ENCODE measurements at regions not wholly inside any gene's neighbourhood (a gene's known extent, or its start where the extent isn't known, plus 50 kb on each side); places are given as distances from the start of the nearest gene placed in this dataset.

DNA sequence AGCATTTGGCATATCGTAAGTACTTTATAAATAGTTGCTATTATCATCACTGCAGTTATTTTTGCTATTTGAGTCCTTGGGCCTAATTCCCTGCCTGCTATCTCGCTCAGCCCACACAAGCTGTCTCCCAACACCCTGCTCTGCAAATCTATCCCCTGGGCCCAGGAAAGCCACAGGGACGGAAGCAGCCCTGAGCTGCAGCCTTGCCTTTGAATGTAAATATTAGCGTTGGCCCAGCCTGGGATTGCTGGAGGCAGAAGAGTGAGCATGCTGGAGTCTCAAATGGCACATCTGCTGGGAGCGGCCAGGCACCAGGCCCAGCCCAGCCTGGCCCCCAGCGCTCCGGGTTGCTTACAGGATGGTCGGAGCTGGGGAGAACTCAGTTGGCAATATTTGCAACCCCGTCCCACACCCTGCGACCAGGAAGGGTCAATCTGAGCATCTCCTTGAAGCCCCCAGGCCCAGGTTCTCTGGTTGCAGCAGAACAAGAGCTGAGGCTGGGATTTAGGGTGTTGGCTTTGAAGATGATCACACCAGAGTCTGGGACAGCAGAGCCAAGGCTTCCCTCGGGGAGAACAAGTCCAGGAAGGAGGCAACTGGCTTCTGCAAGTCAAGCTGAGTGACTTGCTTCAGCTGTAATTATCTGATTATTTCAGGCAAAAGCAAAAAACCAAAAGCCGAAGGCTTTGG, 529.6 kb downstream of the SHQ1 start:
- Histone ChIP-seq H3K36me3 (ENCODE audit: control insufficient read depth, insufficient read depth, low read length) (no peaks in the 10 kb centered on the region), H3K27ac (ENCODE audit: low read depth, low read length, severe bottlenecking) (peak overlapping the region; percentile 41), H3K4me1 (ENCODE audit: control insufficient read depth, insufficient read depth, low read length, poor library complexity, severe bottlenecking) (peaks cover 16% of the 10 kb centered on the region), H3K9me3 (ENCODE audit: control insufficient read depth, low read length) (no peaks in the 10 kb centered on the region), H3K4me3 (ENCODE audit: extremely low read depth, insufficient read depth, low read length, poor library complexity, severe bottlenecking) (no peak overlapping the region)
- WGBS, 2 experiments (ENCODE audit: insufficient coverage in 2 of 2): 89 to 95% methylated on average over 10 to 11 of the region's 12 CpGs

DNA sequence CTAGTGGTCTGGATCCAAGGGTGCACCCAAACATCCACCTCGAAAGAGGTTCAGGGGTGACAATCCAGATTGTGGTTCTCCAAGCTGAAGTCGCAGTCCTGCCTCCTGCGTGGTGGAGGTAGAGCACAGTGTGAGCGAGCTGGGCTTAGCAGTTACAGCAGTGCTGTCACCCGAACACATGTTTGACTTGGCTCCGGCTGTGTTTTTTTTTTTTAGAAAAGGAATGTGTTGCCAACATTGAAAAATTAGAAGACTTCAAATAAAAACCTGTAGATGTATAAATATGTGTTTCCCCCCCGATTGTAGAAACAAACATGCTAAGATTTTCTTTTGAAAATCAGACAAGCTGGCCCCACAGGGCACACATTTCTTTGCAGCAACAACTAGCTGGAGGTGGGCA, 530.8 kb downstream of the SHQ1 start:
- Histone ChIP-seq H3K9me3 (ENCODE audit: control insufficient read depth, low read length) (no peaks in the 10 kb centered on the region), H3K36me3 (ENCODE audit: control insufficient read depth, insufficient read depth, low read length) (no peaks in the 10 kb centered on the region), H3K4me3 (ENCODE audit: extremely low read depth, insufficient read depth, low read length, poor library complexity, severe bottlenecking) (no peak overlapping the region), H3K4me1 (ENCODE audit: control insufficient read depth, insufficient read depth, low read length, poor library complexity, severe bottlenecking) (peaks cover 16% of the 10 kb centered on the region), H3K27ac (ENCODE audit: low read depth, low read length, severe bottlenecking) (no peak overlapping the region)
- WGBS, 2 experiments (ENCODE audit: insufficient coverage in 2 of 2): 89 to 98% methylated on average over 4 to 5 of the region's 7 CpGs

DNA sequence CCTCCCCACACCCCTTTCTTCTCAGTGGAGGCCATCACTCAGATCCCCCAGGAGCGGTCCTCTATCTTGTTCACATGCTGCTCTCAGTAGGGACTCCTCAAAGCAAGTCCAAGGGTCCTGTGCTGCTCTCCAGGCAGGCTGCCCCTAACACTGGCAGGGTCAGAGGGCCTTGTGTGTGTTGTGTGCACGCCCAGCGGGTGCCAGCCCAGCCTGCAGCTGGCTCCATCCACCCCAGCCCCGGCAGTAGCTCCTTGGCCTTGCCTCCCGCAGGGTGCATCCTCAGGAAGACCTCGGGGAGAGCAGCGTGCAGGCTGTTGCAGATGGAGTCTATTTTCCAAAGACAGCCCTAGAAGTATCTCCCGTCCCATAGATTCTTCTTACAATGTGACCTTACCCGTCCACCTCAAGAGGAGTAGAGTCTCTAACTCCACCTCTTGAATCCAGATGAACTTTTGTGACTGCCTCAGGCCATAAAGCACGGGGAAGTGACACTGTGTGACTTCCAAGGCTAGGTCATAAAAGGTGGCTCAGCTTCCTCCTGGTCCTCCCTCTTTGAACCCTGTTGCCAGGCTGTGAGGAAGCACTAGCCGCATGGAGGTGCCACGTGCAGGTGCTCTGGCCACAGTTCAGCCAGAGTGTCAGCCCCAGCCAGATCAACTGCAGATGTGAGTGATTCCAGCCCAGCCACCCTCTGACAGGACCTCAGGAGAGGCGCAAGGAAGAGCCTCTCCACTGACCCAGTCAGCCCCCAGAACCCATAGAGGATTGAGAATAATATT, 531.6 kb downstream of the SHQ1 start:
- Histone ChIP-seq H3K9me3 (ENCODE audit: control insufficient read depth, low read length) (no peaks in the 10 kb centered on the region), H3K4me1 (ENCODE audit: control insufficient read depth, insufficient read depth, low read length, poor library complexity, severe bottlenecking) (peaks cover 16% of the 10 kb centered on the region), H3K4me3 (ENCODE audit: extremely low read depth, insufficient read depth, low read length, poor library complexity, severe bottlenecking) (no peak overlapping the region), H3K27ac (ENCODE audit: low read depth, low read length, severe bottlenecking) (no peak overlapping the region), H3K36me3 (ENCODE audit: control insufficient read depth, insufficient read depth, low read length) (no peaks in the 10 kb centered on the region)
- 89 to 90% methylated on average over 12 to 13 of the region's 13 CpGs for WGBS, 2 experiments (ENCODE audit: insufficient coverage in 2 of 2)

DNA sequence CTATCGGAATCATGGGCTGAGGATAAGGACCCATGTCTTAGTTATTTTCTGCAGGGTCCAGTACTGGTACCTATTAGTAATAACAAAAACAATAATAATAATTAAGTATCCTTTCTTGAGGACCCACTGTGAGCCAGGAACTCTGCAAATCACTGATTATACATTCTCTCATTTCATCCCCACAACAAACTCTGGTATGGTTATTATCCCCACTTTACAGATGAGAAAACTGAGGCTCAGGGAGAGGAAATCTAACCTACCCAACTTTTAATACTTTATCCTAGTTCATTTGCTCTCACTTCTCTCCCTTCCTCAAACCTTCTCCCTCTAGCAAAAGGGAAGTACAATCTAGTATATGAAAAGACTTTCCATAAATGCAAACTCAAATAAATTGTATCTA, 528.4 kb upstream of the PROK2 start:
- Histone ChIP-seq H3K27ac (ENCODE audit: low read depth, low read length, severe bottlenecking) (no peak overlapping the region), H3K4me3 (ENCODE audit: extremely low read depth, insufficient read depth, low read length, poor library complexity, severe bottlenecking) (no peak overlapping the region), H3K4me1 (ENCODE audit: control insufficient read depth, insufficient read depth, low read length, poor library complexity, severe bottlenecking) (peaks cover 12% of the 10 kb centered on the region), H3K9me3 (ENCODE audit: control insufficient read depth, low read length) (no peaks in the 10 kb centered on the region), H3K36me3 (ENCODE audit: control insufficient read depth, insufficient read depth, low read length) (no peaks in the 10 kb centered on the region)
- WGBS, 2 experiments (ENCODE audit: insufficient coverage in 2 of 2): 80% methylated on average over 1 of the region's 1 CpG; no CpG with 5 or more reads in 1 of the 2 experiments

DNA sequence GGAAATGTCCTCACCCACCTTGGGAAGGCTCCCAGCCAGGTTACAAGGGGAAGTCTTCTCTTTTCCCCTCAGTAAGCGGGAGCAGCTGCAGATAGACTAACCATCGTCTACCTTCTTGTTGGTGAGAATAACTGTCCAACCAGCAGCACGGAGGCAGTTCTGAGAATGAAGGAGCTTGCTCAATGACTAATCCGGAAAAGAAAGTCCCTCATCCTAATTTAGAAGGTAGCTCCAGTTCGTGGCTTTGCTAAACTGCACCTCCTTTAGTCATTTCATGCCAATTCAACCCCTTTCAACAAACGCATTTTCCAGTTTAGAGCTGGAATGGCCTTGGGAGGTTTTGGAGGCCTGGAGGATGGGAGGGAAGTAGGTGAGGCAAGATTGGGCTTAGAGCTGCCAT, 527.4 kb upstream of the PROK2 start:
- Histone ChIP-seq H3K4me3 (ENCODE audit: extremely low read depth, insufficient read depth, low read length, poor library complexity, severe bottlenecking) (no peak overlapping the region), H3K9me3 (ENCODE audit: control insufficient read depth, low read length) (no peaks in the 10 kb centered on the region), H3K36me3 (ENCODE audit: control insufficient read depth, insufficient read depth, low read length) (no peaks in the 10 kb centered on the region), H3K4me1 (ENCODE audit: control insufficient read depth, insufficient read depth, low read length, poor library complexity, severe bottlenecking) (peaks cover 12% of the 10 kb centered on the region), H3K27ac (ENCODE audit: low read depth, low read length, severe bottlenecking) (no peak overlapping the region)
- WGBS, 2 experiments (ENCODE audit: insufficient coverage in 2 of 2): 92 to 97% methylated on average over 3 to 5 of the region's 6 CpGs

DNA sequence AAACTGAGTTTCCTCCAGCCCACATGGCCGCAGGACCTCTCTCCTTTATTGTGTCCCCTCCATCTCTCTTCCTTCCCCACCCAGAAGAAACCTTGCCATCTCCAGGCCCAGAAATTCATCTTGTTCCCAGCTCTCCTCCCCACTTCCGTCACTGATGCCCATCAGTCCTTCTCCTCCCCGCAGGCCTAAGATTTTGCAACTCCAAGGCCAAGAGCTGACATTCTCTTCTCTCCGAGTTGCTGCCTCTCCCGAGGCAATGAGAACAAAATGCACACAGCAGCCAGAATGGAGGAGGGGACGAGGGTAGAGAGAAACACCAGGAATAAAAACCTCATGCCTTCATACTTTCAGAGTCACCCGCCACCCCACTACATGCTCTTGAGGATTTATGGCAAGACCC, 526.5 kb upstream of the PROK2 start:
- Histone ChIP-seq H3K9me3 (ENCODE audit: control insufficient read depth, low read length) (no peaks in the 10 kb centered on the region), H3K36me3 (ENCODE audit: control insufficient read depth, insufficient read depth, low read length) (no peaks in the 10 kb centered on the region), H3K4me1 (ENCODE audit: control insufficient read depth, insufficient read depth, low read length, poor library complexity, severe bottlenecking) (peaks cover 16% of the 10 kb centered on the region), H3K4me3 (ENCODE audit: extremely low read depth, insufficient read depth, low read length, poor library complexity, severe bottlenecking) (no peak overlapping the region), H3K27ac (ENCODE audit: low read depth, low read length, severe bottlenecking) (no peak overlapping the region)
- WGBS, 2 experiments (ENCODE audit: insufficient coverage in 2 of 2): 83 to 92% methylated on average over 5 of the region's 7 CpGs

DNA sequence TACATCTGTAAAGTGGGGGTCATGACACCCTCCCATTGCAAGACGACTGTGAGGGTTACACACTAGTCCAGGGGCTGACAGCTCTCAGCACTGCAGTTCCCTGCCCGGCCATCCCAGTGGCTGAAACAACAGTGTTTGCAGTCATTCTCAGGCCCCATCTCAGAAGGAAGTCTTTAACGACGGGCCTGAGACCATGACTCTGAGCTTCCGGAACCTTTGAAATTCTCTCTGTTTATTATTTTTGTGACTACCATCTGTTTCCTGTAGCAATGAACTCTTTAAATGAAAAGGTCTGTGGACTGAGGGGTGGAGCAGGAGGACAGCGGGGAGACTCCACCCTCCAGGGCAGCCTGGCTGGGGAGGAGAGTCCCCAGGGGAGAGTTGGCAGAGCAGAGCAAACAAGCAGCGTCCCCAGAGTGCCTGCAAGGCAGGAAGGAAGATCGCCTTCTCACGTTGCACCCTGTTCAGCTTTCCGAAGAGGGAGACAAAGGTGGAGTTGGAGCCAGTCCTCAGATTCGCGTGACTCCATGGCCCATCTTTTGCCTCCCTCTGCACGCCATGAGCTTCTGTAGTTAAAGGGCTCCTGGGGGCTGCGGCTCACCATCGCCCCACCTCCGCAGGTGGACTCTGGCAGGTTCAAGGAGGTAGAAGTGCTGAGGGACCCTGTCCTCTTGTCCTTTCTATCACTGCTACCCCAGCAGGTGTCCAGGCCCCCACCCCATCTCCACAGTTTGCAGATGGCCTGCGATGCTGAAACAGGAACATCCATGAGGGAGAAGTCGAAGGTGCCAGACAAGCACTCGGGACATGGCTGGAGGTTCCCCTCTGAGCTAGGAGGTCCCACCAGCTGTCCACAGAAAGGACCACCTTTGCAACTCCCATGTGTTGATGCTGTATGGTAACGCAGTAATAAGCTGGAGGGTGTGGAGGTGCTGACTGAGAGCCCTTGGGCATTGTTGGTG, 525.8 kb upstream of the PROK2 start:
- no peaks in the 10 kb centered on the region for H3K9me3 ChIP-seq (ENCODE audit: control insufficient read depth, low read length)
- H3K4me3 ChIP-seq (ENCODE audit: extremely low read depth, insufficient read depth, low read length, poor library complexity, severe bottlenecking): no peak overlapping the region
- no peaks in the 10 kb centered on the region for H3K36me3 ChIP-seq (ENCODE audit: control insufficient read depth, insufficient read depth, low read length)
- 68 to 72% methylated on average over 10 to 13 of the region's 20 CpGs for WGBS, 2 experiments (ENCODE audit: insufficient coverage in 2 of 2)
- peaks cover 16% of the 10 kb centered on the region for H3K4me1 ChIP-seq (ENCODE audit: control insufficient read depth, insufficient read depth, low read length, poor library complexity, severe bottlenecking)
- H3K27ac ChIP-seq (ENCODE audit: low read depth, low read length, severe bottlenecking): peak overlapping the region; percentile 78

DNA sequence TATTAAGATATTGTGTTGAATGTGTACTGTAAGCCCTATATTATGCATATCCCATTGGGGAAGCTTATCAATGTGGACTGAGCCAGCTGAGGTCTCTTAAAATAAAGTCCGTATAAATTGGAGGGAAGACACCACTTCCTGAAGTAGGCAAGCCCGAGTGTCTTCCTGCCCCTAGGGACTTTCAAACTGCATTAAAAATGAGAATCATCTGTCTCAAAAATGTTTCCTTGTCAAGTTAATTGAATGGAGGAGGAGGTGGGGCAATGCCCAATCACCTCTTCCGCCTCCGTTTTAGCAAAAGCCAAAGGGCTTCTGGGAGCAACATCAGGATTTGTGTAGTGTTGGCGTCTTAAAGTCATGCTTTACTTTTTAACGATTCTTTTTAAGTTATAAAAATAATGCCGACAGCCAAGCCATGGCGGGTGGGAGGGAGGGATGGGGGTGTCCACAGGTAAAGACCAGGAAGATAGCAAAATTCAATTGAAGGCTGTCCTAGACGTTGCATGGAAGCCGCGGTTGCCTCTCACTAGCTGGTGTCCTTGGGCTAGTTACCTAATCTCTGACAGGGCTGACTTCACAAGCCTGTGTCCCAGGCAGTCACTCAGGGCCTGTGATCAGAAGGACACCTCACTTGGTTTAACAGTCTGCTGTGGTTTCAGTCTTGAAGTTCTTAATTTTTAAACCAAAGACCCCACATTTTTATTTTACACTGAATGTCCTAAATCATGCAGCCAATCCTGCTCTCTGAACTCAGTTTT, 524.9 kb upstream of the PROK2 start:
- H3K27ac ChIP-seq (ENCODE audit: low read depth, low read length, severe bottlenecking): peak overlapping the region; percentile 78
- 95 to 96% methylated on average over 8 to 10 of the region's 11 CpGs for WGBS, 2 experiments (ENCODE audit: insufficient coverage in 2 of 2)
- H3K36me3 ChIP-seq (ENCODE audit: control insufficient read depth, insufficient read depth, low read length): no peaks in the 10 kb centered on the region
- H3K4me1 ChIP-seq (ENCODE audit: control insufficient read depth, insufficient read depth, low read length, poor library complexity, severe bottlenecking): peaks cover 16% of the 10 kb centered on the region
- H3K9me3 ChIP-seq (ENCODE audit: control insufficient read depth, low read length): no peaks in the 10 kb centered on the region
- H3K4me3 ChIP-seq (ENCODE audit: extremely low read depth, insufficient read depth, low read length, poor library complexity, severe bottlenecking): no peak overlapping the region

DNA sequence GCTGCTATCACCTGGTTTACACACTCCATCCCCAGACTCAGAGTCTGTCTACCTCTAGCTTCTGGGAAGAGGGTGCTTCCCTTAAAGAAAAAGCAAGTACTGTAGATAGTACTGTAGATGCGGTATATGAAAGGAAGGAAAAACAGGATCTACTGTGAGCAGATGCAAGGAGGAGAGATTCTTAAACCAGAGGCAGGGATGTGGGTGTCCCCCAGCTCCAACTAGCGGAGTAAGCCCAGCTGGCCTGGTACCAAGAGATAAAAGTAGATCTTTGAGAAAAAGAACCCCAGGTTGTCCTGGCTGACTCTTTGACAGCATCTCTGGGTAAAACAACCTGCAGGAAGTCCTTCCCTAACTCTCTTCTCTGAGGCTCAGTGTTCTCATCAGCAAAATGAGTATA, 523.7 kb upstream of the PROK2 start:
- Histone ChIP-seq H3K27ac (ENCODE audit: low read depth, low read length, severe bottlenecking) (no peak overlapping the region), H3K36me3 (ENCODE audit: control insufficient read depth, insufficient read depth, low read length) (no peaks in the 10 kb centered on the region), H3K9me3 (ENCODE audit: control insufficient read depth, low read length) (no peaks in the 10 kb centered on the region), H3K4me3 (ENCODE audit: extremely low read depth, insufficient read depth, low read length, poor library complexity, severe bottlenecking) (no peak overlapping the region), H3K4me1 (ENCODE audit: control insufficient read depth, insufficient read depth, low read length, poor library complexity, severe bottlenecking) (peaks cover 17% of the 10 kb centered on the region)
- WGBS, 2 experiments (ENCODE audit: insufficient coverage in 2 of 2): 91 to 97% methylated on average over 2 of the region's 2 CpGs
